Caki2 (cell line): ENCODE measurements at regions not wholly inside any gene's neighbourhood (a gene's known extent, or its start where the extent isn't known, plus 50 kb on each side); places are given as distances from the start of the nearest gene placed in this dataset.

Source experiments
- DNase-seq: peaks from one replicate; pipeline ENCODE4 v3.0.0-alpha.2; 2015; ENCODE audit warnings: low read depth
- in situ Hi-C: cut with HindIII; loops from 2 replicates; pipeline ENCODE4 v1.10.0; 2016; ENCODE audit warnings: low sequenced_read_pairs, low pct_unique_long_range_greater_than_20kb, mixed read lengths

DNA sequence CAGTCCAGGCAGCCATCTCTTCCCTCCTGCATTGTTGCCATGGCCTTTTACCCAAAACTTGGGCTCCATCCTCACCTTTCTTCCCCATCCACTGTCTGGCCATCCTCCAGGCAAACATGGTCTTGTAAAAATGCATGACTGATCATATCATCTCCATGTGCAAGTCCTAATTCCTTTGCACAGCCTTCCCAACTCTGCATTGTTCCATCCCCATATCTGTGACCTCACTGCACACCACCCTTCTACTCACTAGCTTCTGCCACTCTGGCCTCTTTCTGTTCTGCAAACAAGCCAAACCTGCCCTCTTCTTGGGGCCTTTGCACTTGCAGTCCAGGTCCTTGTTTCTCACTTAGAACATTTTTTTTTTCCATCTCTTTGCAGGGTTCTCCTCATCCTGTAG lies 230.1 kb upstream of the GJB5 start:
- in situ Hi-C loops, result no loop called here
- no peak for DNase-seq

DNA sequence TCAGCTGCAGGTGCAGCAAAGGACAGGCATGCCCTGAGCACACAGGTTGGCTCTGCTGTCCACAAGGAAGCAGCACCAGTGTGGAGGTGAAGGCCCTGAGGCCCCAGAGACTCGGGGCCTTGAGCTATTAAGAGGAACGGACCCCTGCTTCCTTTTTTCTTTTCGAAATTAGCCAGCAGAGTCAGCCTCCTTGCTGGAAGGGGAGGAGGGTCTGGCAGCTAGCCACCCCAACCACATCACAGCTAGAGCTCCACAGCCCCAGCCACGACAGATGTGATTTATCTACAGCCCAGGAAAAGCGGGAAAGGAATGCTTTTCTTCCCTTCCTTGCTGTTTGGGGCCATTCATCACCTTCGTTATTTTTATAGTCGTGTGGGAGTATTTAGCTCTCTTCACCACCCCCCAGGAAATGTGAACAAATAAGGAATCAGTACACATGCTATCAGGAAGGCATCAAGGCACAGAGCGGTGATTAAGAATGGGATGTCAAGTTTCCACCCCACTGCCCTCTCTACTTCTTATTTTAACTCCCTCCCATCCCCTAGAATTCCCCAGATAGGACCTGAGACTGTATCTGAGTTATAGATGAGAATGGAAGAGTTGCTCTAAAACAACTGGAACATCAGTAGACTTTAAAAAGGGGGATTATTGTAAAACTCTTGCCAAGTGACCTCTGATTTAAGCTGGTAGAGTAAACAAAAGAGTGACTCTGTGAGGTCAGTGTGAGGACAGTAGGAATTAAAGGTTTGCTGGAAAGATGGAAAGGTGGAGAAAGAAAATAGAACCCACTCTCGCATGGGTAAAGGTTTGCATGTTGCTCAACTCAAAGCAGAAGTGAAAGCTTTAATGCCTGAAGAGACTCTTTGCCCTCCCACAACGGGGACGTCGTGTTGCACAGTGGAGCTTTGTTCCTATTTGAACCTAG lies 224.7 kb upstream of the GJB5 start:
- no peak for DNase-seq
- in situ Hi-C loops, result no loop called here

DNA sequence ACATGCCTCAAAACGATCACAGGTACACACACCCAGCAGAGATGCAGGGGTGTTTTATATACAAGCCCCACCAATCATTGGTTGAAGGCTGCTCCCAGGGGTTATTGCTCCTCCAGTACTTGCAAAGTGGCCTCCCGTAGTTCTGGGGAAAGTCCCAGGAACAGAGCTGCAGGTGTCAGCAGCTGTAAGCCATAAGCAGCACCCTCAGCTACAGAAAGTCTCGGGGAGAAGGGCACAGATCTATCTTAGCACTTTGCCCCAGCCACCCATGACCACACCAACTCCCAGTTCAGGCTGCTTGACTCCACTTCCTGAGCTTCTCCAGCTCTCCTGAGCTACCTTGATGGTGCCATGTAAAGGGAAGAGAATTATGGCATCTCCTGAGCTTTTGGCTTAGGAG lies 222.7 kb upstream of the GJB5 start:
- no peak for DNase-seq
- in situ Hi-C loops, result no loop called here

DNA sequence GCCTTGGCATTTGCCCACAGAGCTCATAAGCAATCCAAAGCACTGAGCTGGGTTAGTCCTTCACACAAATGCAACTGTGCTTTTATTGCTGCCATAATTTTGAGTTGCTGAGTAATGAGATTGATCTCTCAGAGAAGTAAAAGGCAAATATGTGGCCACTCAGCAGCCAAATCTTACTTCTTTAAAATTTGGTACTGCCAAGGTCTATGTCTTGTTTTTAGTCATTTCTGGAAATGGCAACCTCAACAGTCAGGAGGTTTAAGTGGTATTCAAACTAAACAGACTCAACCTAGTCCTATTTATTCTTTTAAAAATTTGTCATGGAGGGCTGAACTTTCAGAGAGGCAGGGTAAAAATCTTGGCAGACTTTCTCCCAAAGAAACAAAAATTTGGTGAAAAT lies 216.4 kb upstream of the GJB5 start:
- in situ Hi-C loops, result no loop called here
- no peak for DNase-seq

DNA sequence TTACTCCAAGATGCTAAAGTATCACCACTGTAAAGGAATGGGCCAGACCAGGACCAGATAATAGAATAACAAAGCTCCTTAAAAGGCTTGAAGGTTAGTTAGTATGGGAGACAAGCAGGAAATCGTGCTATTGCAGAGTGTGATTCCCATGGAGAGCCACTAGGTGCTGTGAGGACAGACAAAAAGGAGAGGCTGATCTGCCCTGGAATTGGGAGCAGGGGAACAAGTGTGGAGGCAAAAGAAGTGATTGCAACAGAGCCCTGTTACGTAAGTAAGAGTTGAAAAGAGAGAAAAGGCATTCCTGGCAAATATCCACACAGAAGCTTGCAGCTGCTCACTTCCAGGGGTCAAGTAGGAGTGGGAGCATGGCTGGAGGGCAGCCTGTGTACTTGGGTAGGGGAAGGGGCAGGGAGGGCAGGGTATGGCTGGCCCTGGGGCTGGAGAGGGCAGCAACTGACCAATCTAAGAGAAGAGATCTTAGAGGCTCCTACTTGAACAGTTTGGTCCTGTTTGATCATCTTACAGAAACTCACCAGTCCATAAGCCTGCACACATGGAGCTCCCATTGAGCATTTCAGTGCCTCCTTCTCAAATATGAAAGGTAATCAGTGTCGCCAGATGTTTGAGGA lies 207.7 kb upstream of the GJB5 start:
- in situ Hi-C loops, result no loop called here
- DNase-seq, result no peak

DNA sequence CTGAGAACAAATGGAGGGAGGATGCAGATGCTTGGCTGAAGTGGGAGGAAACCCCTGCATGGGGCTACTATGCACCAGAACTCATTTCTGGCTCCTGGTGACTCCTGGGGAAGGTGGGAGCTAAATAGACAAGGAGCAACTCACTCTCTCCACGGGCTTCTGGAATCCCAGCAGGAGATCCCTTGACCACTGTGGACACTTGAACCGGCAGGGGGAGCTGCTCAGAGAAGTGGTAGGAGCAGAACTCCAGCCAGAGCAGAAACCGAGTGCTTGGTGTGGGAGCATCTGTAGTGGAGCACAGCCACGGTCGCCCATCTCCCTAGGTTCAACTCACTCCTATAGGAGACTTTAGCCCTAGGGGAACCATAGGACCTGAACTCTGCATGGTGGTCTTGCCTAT lies 205.6 kb upstream of the GJB5 start:
- no peak for DNase-seq
- in situ Hi-C loops, result no loop called here

DNA sequence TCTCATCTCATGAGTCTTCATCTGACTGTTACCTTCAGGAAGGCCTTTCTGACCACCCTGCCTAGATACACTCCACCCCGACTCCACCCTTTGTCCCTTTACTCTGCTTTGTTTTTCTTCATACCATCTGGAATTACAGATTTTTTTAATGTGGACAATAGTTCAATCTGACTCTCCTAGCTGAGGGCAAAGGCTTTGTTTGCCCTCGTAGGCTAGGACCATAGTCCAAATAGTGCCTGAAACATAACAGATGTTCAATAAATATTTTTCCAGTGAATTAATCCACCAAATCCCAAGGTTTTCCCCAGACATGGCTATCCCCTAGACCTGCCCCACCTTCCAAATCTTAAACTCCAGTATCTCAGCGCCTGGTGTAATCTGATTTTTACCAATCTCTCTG lies 176.5 kb upstream of the GJB5 start:
- in situ Hi-C loops, result no loop called here
- no peak for DNase-seq

DNA sequence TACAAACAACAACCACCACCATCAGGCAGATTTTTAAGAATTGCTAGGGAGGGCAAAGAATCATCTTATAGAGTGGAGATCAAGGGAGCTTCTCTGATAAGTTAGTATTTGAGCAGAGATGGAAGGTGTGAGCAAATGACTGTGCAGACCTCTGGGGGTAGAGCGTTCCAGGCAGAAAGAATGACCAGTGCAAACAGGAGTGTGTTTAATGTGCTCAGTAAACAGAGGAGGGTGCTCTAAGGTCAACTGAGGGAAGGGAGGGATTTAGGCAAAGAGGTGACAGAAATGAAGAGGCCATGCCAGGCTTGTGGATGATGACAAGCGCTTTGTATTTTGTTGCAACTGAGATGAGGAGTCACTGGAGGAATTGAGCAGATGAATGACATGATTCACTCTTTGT lies 172.5 kb upstream of the GJB5 start:
- DNase-seq, result no peak
- in situ Hi-C loops, result no loop called here

DNA sequence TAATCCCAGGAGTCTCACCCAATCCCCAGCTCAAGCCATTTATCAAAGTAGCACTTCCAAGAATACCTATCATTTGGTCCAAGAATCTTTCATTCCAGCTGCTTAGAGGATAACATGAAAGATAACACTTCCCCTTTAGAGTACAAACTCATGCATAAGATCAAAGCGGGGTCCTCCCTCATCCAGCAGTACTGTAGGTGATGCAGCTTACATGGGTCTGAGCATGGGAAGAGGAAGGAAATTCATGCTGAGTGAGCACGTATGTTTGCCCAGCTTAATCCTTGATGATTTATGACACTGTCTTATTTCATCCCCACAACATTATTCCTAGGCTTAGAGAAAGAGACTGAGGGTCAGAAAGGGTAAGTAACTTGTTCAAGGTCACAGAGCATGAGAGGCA lies 167.1 kb upstream of the GJB5 start:
- in situ Hi-C loops, result no loop called here
- DNase-seq, result no peak

DNA sequence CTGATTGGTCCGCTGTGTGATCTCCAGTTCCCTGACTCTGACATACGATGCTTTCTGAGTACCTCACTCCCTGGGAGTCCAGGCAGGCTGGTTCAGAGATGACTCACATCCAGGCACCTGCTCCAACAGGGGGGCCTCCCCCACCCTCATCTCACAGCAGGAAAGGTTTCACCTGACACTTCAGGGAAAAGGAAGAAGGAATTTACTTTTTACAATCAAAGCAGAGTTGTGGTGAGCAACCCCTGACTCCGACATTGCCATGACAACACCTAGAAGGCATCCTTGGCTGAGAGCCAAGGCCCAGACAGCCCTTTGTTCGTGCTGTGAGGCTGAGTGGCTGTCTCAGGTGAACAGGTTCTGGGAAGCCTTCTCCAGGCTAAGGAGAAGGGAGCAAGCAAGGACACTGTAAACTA lies 164.6 kb upstream of the GJB5 start:
- DNase-seq, result peak; percentile 26
- in situ Hi-C loops, result no loop called here

DNA sequence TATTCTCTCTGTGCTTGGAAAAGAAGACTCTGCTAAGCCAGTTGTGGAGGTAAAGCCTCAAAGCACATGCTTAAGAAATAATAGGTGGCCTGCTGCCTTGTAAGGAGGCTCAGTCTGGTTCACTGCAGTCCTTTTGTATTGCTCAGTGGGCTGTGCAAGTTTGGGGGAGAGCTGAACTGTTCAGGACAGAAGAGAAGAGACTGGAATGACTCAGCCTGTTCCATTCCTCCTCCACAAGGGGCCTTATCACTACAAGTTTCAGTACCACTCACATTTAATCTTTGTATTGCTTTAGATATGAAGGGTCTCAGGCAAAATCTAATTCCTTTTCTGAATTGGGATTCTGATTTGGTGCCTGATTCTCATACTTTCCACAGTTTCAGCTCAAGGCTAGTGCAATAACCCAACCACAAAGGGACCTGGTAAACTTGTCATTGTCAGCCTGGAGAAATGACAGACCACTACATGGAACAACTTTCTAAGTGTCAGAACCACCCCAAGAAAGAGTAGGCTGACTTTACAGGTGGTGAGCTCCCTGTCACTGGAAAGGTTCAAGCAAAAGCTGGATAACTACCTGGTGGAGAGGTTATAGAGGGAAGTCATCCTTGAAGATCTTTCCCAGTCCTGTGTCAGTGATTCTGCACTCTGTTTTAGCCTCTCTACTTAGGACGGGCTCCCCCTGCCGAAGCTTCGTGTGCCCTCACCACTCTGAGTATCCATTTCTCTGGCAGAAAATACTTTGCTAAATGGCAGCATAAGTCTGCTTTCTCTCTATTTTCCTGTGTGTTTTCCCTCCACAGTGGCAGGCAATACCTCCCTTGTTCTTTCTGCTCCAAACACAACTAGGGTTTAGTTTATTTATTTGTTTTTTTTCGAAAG lies 162.9 kb upstream of the GJB5 start:
- DNase-seq, result no peak
- in situ Hi-C loops, result no loop called here

DNA sequence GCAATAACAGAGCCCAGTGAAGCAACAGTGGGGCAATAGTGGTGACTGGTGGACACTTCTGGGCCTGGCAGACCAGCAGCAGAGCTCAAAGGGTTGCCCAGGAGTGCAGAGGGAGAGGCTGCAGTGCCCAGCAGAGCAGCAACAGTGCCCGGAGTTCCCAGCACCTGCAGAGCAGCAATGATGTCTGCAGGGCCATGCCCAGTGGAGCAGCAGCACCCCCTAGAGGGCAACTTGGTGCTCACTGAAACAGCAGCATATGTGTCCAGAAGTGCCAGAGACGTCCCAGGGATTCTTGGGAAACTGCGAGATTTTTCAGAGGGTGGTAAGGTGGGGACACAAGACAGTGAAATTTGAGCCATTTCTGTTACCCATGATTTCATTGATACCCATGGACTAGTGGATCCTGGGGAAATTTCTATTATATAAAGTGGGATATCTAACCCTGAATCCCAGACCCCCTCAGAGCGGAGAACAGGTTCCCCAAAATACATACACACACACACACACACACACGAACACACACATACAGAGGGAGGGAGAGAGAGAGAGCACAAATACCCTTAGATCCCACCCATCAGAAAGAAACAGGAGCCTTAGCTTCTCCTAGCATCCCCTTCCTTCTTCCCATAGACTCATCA lies 156.9 kb upstream of the GJB5 start:
- DNase-seq, result peak; percentile 19
- in situ Hi-C loops, result no loop called here

DNA sequence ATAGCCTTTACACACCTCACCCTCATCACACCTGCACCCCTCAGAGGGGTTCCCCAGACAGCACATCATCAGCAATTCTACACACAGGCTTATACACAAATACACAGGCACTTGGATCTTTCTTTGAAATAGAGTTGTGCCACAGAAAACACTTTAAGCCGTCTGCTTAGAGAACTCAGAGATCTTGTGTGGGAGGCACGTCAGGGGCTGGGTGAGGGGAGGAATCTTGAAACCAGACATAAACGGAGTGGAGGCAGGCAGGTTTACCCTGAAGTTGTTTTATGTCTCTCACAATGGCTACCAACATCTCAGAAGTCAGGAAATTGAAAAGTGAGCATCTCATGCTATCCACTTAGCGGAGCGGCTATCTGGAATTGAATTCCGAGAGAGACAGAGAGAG lies 151.9 kb upstream of the GJB5 start:
- no peak for DNase-seq
- in situ Hi-C loops, result no loop called here

DNA sequence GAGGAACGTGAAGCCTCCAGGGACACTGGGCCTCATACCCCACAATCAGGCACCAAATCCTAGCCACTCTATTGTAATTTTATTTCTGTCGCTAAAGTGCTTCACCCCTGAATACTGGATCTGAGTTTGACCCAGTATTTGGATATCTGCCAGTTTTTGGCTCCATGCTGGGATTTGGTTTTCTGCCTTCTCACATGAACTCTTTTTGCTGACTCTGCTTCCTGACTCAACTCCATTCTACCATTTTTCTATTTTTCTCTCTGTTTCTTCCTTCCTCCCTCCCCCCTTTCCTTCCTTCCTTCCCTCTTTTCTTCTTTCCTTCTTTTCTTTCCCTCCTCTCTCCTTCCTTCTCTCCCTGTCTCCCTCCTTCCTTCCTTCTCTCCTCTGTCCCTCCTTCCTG lies 151.3 kb upstream of the GJB5 start:
- DNase-seq, result no peak
- in situ Hi-C loops, result no loop called here

DNA sequence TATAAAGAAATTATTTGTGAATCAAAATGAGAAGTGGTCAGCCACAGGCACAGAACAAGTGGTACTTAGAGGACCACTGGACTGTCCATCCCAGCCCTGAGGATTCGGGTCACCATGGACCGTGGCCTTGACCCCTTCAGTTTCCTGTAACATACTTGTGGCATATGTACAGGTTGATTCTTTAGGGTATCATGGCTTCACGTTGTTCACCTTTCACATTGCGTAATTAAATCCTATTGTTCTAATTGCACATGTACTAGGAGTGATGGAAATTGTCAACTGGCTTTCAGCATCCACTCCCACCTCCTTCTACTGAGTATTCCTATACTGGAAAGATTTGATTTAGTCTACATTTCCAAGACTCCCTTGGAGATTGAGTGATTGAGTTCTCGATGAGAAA lies 148.3 kb upstream of the GJB5 start:
- DNase-seq, result no peak
- in situ Hi-C loops, result no loop called here

DNA sequence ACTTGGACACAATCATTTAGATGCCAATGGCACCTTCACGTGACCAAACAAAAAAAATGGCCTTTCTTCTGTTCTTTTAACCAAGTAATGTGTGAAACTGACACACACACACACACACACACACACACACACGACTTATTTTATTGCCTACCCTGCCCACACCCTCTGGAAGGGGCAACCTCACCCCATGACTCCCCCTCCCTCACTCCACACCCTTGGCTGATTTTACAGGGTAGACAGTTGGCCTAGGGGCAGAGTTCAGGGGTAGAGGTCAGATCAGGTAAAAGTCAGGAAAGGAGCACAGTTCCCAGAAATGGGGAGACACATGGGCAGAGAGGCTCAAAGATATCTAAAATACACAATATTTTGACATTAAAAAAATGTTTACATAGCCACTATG lies 144.8 kb upstream of the GJB5 start:
- DNase-seq, result no peak
- in situ Hi-C loops, result no loop called here

DNA sequence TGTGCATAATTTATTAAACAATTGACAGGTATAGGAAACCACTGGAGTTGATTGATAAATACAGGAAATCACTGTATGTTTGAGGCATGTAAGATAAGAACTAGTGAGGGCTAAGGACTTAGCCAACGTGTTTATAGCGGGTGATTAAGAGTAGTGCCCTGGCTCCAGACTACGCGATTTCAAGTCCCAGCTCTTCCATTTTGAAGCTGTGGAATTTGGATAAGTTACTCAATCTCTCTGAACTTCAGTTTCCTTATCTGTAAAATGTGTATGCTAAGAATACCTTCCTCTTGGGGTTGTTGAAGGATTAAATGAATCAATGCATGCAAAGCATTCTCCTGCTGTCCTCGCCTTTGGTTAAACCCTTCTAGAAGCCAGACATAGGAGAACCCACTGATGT lies 143.3 kb upstream of the GJB5 start:
- in situ Hi-C loops, result no loop called here
- DNase-seq, result no peak

DNA sequence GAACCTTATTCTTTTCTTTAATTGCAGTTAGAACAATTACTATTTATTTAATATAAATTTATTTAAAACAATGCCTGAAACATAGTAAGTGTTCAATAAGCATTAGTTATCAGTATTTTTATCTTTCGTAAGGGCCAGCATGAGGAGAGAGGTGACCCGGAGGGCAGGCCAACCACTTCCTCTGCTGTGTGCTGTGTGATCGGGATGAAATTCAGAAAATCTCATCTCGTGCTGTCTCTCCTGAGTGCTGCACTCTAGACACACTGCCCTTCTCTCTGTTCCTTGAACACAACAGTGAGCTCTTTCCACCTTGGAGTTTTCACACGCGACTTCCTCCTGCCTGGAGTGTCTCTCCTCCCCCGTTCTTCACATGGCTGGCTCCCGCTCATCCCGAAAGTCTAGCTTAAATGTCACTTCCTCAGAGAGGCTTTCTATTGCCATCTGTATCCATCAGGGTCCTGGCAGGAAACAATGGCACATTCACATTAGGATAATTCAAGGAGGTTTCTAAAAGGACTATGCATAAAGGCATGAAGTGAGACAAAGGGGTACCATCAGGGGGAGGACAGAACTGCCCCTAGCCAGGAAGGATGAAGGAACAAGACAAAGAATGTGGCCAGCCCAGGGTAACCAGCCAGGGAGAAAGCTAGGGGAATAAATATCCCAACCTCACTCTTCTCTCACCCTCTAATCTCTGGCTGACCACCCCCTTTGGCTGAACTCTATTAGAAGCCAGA lies 142.6 kb upstream of the GJB5 start:
- in situ Hi-C loops, result no loop called here
- no peak for DNase-seq
